ENCODE measurements at regions not wholly inside any gene's neighbourhood (a gene's known extent, or its start where the extent isn't known, plus 50 kb on each side); places are given as distances from the start of the nearest gene placed in this dataset.

DNA sequence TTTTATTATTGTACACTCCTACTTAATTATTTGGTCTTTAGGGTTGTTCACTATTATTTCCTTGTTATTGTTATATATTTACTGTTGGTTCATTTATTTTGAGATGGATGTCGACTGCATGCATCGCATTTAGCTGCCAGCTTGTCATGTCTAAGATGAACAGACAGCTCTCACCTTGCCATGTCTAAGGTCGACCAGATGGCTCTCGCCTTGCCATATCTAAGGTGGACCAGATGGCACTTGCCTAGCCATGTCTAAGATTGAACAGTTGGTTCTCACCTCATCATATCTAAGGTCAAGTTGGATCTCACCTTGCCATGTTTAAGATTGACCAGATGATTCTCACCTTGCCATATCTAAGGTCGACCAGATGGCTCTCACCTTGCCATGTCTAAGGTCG, 1440.9 kb downstream of the UQCRFS1 start:
- no peak for TF ChIP-seq CTCF (conservative IDR thresholded peaks at IDR 0.05 in 1 of 2, IDR thresholded peaks at IDR 0.05 in 1 of 2; ENCODE audit: extremely low read depth in 1 of 2, insufficient read depth in 1 of 2, low read depth in 1 of 2, low read length in 2 of 2)
- no peak for TF ChIP-seq EZH2 (IDR thresholded peaks at IDR 0.05; ENCODE audit: borderline replicate concordance, low read length)

Measured in mammary epithelial cell (primary cell).